ENCODE measurements at regions not wholly inside any gene's neighbourhood (a gene's known extent, or its start where the extent isn't known, plus 50 kb on each side); places are given as distances from the start of the nearest gene placed in this dataset.

GRCh38 chr15:46317029-46317428 is 682.2 kb downstream of the SQOR start:
- Histone ChIP-seq H3K4me3 (ENCODE audit: low read length) (no peak overlapping the region), H3K9me3 (ENCODE audit: control insufficient read depth, low read length) (no peaks in the 10 kb centered on the region), H3K36me3 (ENCODE audit: control insufficient read depth, insufficient read depth, low read length) (no peaks in the 10 kb centered on the region), H3K27me3 (ENCODE audit: control insufficient read depth, insufficient read depth, low read length, poor library complexity, severe bottlenecking) (no peaks in the 10 kb centered on the region), H3K9ac (ENCODE audit: extremely low read depth, low read length, poor library complexity, severe bottlenecking) (no peak overlapping the region), H3K4me1 (ENCODE audit: control insufficient read depth, insufficient read depth, low read length) (no peaks in the 10 kb centered on the region), H3K27ac (ENCODE audit: low read depth, low read length) (no peak overlapping the region)
- TF ChIP-seq CTCF (conservative IDR thresholded peaks at IDR 0.05), result no peak
- Mint-ChIP-seq H3K27ac (no peak overlapping the region), H3K27me3 (ENCODE audit: insufficient read depth) (no peaks in the 10 kb centered on the region), H3K9me3 (no peaks in the 10 kb centered on the region), H3K36me3 (ENCODE audit: low read depth) (no peaks in the 10 kb centered on the region), H3K4me1 (peaks cover 1% of the 10 kb centered on the region), H3K4me3 (no peak overlapping the region)
- no peak for DNase-seq
- whole genome bisulfite sequencing, 2 experiments (ENCODE audit: insufficient coverage in 1 of 2, insufficient read length in 1 of 2), result 90 to 100% methylated on average over 2 of the region's 2 CpGs

GRCh38 chr15:46322753-46323152 is 687.9 kb downstream of the SQOR start:
- Histone ChIP-seq H3K27me3 (ENCODE audit: control insufficient read depth, insufficient read depth, low read length, poor library complexity, severe bottlenecking) (no peaks in the 10 kb centered on the region), H3K9me3 (ENCODE audit: control insufficient read depth, low read length) (no peaks in the 10 kb centered on the region), H3K9ac (ENCODE audit: extremely low read depth, low read length, poor library complexity, severe bottlenecking) (no peak overlapping the region), H3K27ac (ENCODE audit: low read depth, low read length) (no peak overlapping the region), H3K4me3 (ENCODE audit: low read length) (no peak overlapping the region), H3K4me1 (ENCODE audit: control insufficient read depth, insufficient read depth, low read length) (no peaks in the 10 kb centered on the region), H3K36me3 (ENCODE audit: control insufficient read depth, insufficient read depth, low read length) (no peaks in the 10 kb centered on the region)
- no peak overlapping the region for H3K27ac Mint-ChIP-seq
- H3K9me3 Mint-ChIP-seq, result no peaks in the 10 kb centered on the region
- no peak overlapping the region for H3K4me3 Mint-ChIP-seq
- WGBS, 2 experiments (ENCODE audit: insufficient coverage in 1 of 2, insufficient read length in 1 of 2), result 67 to 90% methylated on average over 1 to 3 of the region's 3 CpGs
- H3K4me1 Mint-ChIP-seq, result no peaks in the 10 kb centered on the region
- H3K36me3 Mint-ChIP-seq (ENCODE audit: low read depth), result no peaks in the 10 kb centered on the region
- no peak for TF ChIP-seq CTCF (conservative IDR thresholded peaks at IDR 0.05)
- H3K27me3 Mint-ChIP-seq (ENCODE audit: insufficient read depth), result no peaks in the 10 kb centered on the region
- no peak for DNase-seq

- no peaks in the 10 kb centered on the region for H3K9me3 Mint-ChIP-seq
- no peaks in the 10 kb centered on the region for H3K4me1 Mint-ChIP-seq
- H3K27me3 Mint-ChIP-seq (ENCODE audit: insufficient read depth), result no peaks in the 10 kb centered on the region
- H3K9ac ChIP-seq (ENCODE audit: extremely low read depth, low read length, poor library complexity, severe bottlenecking), result no peak overlapping the region
- no peak for TF ChIP-seq CTCF (conservative IDR thresholded peaks at IDR 0.05)
- H3K4me3 Mint-ChIP-seq, result no peak overlapping the region
- no peaks in the 10 kb centered on the region for H3K36me3 ChIP-seq (ENCODE audit: control insufficient read depth, insufficient read depth, low read length)
- H3K4me1 ChIP-seq (ENCODE audit: control insufficient read depth, insufficient read depth, low read length), result no peaks in the 10 kb centered on the region
- no peaks in the 10 kb centered on the region for H3K36me3 Mint-ChIP-seq (ENCODE audit: low read depth)
- H3K27ac Mint-ChIP-seq, result no peak overlapping the region
- no peak for DNase-seq
- no peaks in the 10 kb centered on the region for H3K9me3 ChIP-seq (ENCODE audit: control insufficient read depth, low read length)
- H3K4me3 ChIP-seq (ENCODE audit: low read length), result no peak overlapping the region
- H3K27ac ChIP-seq (ENCODE audit: low read depth, low read length), result no peak overlapping the region
- H3K27me3 ChIP-seq (ENCODE audit: control insufficient read depth, insufficient read depth, low read length, poor library complexity, severe bottlenecking), result no peaks in the 10 kb centered on the region
Measured at GRCh38 chr15:46326173-46326572, 691.3 kb downstream of the SQOR start.
